ENCODE measurements at regions not wholly inside any gene's neighbourhood (a gene's known extent, or its start where the extent isn't known, plus 50 kb on each side); places are given as distances from the start of the nearest gene placed in this dataset.

DNA sequence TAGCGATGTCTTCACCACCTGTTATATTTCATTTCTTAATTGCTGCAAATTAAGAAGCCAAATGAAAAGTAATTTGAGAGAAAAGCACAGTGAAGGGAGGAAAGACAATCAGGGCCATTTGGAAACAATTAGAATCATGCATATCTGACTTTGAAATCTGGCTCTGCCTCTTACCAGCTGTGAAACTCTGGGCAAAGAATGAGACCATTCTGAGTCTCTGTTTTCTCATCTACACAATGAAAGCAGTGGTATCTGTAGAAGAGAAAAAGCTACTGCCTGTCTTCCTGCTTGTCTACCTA is 334.5 kb upstream of the CYRIA start:
- no peaks in the 10 kb centered on the region for H3K27me3 ChIP-seq
- Mint-ChIP-seq H3K9me3 (peaks cover 19% of the 10 kb centered on the region), H3K36me3 (no peaks in the 10 kb centered on the region), H3K4me3 (no peak overlapping the region), H3K27ac (no peak overlapping the region), H3K4me1 (no peaks in the 10 kb centered on the region), H3K27me3 (ENCODE audit: insufficient read depth, low read depth) (no peaks in the 10 kb centered on the region)
- H3K4me1 ChIP-seq: no peaks in the 10 kb centered on the region
- H2AFZ ChIP-seq (replicated peaks): no peak overlapping the region
- H3K4me3 ChIP-seq: no peak overlapping the region
- no peaks in the 10 kb centered on the region for H3K9me3 ChIP-seq (ENCODE audit: low read depth)
- no peak for DNase-seq (ENCODE audit: low spot score)
- no peak overlapping the region for H3K27ac ChIP-seq
- no peaks in the 10 kb centered on the region for H3F3A ChIP-seq (ENCODE audit: low read depth)
- TF ChIP-seq EZH2 (IDR thresholded peaks at IDR 0.05) (no peak), EZH2phosphoT487 (IDR thresholded peaks at IDR 0.05) (no peak)
- TF ChIP-seq, protein P1, sequence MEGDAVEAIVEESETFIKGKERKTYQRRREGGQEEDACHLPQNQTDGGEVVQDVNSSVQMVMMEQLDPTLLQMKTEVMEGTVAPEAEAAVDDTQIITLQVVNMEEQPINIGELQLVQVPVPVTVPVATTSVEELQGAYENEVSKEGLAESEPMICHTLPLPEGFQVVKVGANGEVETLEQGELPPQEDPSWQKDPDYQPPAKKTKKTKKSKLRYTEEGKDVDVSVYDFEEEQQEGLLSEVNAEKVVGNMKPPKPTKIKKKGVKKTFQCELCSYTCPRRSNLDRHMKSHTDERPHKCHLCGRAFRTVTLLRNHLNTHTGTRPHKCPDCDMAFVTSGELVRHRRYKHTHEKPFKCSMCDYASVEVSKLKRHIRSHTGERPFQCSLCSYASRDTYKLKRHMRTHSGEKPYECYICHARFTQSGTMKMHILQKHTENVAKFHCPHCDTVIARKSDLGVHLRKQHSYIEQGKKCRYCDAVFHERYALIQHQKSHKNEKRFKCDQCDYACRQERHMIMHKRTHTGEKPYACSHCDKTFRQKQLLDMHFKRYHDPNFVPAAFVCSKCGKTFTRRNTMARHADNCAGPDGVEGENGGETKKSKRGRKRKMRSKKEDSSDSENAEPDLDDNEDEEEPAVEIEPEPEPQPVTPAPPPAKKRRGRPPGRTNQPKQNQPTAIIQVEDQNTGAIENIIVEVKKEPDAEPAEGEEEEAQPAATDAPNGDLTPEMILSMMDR (IDR thresholded peaks at IDR 0.05): no peak
- H3K79me2 ChIP-seq (ENCODE audit: low read depth): no peaks in the 10 kb centered on the region
- H4K20me1 ChIP-seq (ENCODE audit: low read depth): no peaks in the 10 kb centered on the region
- H3K36me3 ChIP-seq: no peaks in the 10 kb centered on the region
- H3K4me2 ChIP-seq: no peak overlapping the region
- H3K9ac ChIP-seq: no peak overlapping the region

DNA sequence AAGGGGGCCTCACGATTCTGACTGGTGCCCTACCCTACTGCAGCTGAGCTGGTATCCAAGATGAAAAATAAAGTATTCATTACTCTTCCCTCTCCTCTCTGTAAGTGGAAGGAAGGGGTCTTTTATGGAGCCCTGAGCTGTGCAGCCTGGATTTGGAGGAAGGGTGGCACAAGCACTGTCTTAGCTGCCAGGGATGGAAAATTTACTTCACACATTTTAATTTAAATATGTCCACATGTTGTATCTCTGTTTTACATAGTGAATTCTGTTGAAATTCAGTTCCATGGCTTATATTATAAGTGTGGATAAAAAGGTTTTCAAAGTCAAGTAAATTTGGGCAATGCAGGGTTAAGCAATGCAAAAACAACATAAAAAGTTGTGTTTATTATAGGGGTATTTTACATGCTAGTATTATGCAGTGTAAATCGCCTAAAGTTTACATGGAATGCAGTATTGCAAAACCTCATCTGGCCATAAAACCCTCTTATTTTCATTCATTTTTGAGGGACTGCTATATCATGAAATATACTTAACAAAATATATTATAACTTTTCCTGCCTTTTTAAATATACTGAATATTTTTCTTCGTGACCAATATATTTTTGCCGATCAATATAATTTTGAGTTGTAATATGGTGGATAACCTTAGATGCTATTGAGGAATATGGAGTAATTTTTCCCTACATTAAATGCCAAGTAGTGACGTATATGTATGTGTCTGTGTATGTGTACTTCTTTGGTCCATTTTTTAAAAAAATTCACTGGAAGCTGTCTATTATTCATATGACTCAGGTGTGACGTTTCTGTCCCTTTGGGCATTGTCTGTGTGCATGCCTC is 333.9 kb upstream of the CYRIA start:
- Mint-ChIP-seq H3K27ac (no peak overlapping the region), H3K36me3 (no peaks in the 10 kb centered on the region), H3K9me3 (peaks cover 21% of the 10 kb centered on the region), H3K27me3 (ENCODE audit: insufficient read depth, low read depth) (no peaks in the 10 kb centered on the region), H3K4me1 (no peaks in the 10 kb centered on the region), H3K4me3 (no peak overlapping the region)
- Histone ChIP-seq H3K27ac (no peak overlapping the region), H3K4me1 (no peaks in the 10 kb centered on the region), H3K27me3 (no peaks in the 10 kb centered on the region), H2AFZ (replicated peaks) (no peak overlapping the region), H3K79me2 (ENCODE audit: low read depth) (no peaks in the 10 kb centered on the region), H4K20me1 (ENCODE audit: low read depth) (no peaks in the 10 kb centered on the region), H3K9ac (no peak overlapping the region), H3K9me3 (ENCODE audit: low read depth) (no peaks in the 10 kb centered on the region), H3K36me3 (no peaks in the 10 kb centered on the region), H3K4me2 (no peak overlapping the region), H3F3A (ENCODE audit: low read depth) (no peaks in the 10 kb centered on the region), H3K4me3 (no peak overlapping the region)
- TF ChIP-seq, protein P1 (IDR thresholded peaks at IDR 0.05): no peak
- no peak for TF ChIP-seq EZH2 (IDR thresholded peaks at IDR 0.05)
- TF ChIP-seq EZH2phosphoT487 (IDR thresholded peaks at IDR 0.05): no peak
- no peak for DNase-seq (ENCODE audit: low spot score)

DNA sequence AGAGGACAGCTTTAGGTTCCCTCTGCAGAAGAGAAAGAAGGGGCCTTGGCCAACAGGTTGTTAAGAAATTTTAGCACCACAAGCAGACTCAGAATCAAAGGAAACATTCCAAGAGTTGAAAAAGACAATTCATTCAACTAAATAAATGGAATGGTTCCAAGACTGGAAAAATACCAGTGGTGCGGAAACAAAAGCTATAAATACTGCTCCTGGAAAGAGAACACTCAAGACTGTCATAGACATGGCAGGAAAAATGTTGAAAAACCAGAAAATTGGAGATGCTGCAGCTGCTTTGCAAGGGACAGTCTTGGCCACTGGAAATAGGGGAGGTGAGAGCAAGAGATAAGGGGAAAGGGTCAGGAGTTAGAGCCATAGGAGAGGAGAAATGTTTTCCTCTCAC is 312.7 kb upstream of the CYRIA start:
- no peak overlapping the region for H3K4me3 Mint-ChIP-seq
- Histone ChIP-seq H3K9ac (no peak overlapping the region), H3K27me3 (no peaks in the 10 kb centered on the region), H3K4me1 (no peaks in the 10 kb centered on the region), H2AFZ (replicated peaks) (no peak overlapping the region), H3K36me3 (no peaks in the 10 kb centered on the region), H3K4me3 (no peak overlapping the region), H3K27ac (no peak overlapping the region), H4K20me1 (ENCODE audit: low read depth) (no peaks in the 10 kb centered on the region), H3K9me3 (ENCODE audit: low read depth) (no peaks in the 10 kb centered on the region), H3K79me2 (ENCODE audit: low read depth) (no peaks in the 10 kb centered on the region), H3K4me2 (no peak overlapping the region), H3F3A (ENCODE audit: low read depth) (no peaks in the 10 kb centered on the region)
- H3K27ac Mint-ChIP-seq: no peak overlapping the region
- no peaks in the 10 kb centered on the region for H3K9me3 Mint-ChIP-seq
- H3K36me3 Mint-ChIP-seq: no peaks in the 10 kb centered on the region
- H3K4me1 Mint-ChIP-seq: no peaks in the 10 kb centered on the region
- H3K27me3 Mint-ChIP-seq (ENCODE audit: insufficient read depth, low read depth): no peaks in the 10 kb centered on the region
- TF ChIP-seq, protein P1 (IDR thresholded peaks at IDR 0.05): no peak
- TF ChIP-seq EZH2 (IDR thresholded peaks at IDR 0.05) (no peak), EZH2phosphoT487 (IDR thresholded peaks at IDR 0.05) (no peak)
- DNase-seq (ENCODE audit: low spot score): no peak

All from neural progenitor cell (in vitro differentiated cells).